BJ (cell line): ENCODE measurements at regions not wholly inside any gene's neighbourhood (a gene's known extent, or its start where the extent isn't known, plus 50 kb on each side); places are given as distances from the start of the nearest gene placed in this dataset.
A peak's percentile ranks its signal among the peaks of the same experiment; 100 is the strongest.

Experiments
- CTCF ChIA-PET: fragments of 350-600 bp; formaldehyde crosslinking; extraction: SDS; loops from one replicate; lab custom pipeline; 2021; ENCODE audit warnings: antibody characterized with exemption, inconsistent platforms; lab: Yijun Ruan, JAX
- POLR2A ChIA-PET: fragments of 300-600 bp; sonication (Branson Sonifier 250); formaldehyde crosslinking; extraction: SDS; loops from one replicate; lab custom pipeline; 2021; ENCODE audit warnings: antibody characterized with exemption; lab: Charles Lee
- DNase-seq: peaks from one replicate; pipeline ENCODE4 v3.0.0-alpha.2; 2011; ENCODE audit warnings: low read depth
- H3K27me3 ChIP-seq: 2 replicates; pipeline ENCODE4 v1.6.0; 2011; ENCODE audit warnings: low read length; ENCODE audit not compliant: control insufficient read depth, insufficient read depth
- H3K36me3 ChIP-seq: 2 replicates; pipeline ENCODE4 v1.5.1; 2011; ENCODE audit warnings: low read length; ENCODE audit not compliant: control insufficient read depth, insufficient read depth
- H3K4me3 ChIP-seq: 2 replicates; pipeline ENCODE4 v1.5.1; 2011; ENCODE audit warnings: low read depth, mild to moderate bottlenecking, control low read depth, low read length
- CTCF ChIP-seq: IDR thresholded peaks from 2 replicates; pipeline ENCODE4 v1.5.1; 2011; ENCODE audit warnings: low read depth, mild to moderate bottlenecking, control low read depth, inconsistent platforms, low read length, moderate library complexity; ENCODE audit not compliant: insufficient read depth

- Histone ChIP-seq H3K36me3 (no peaks in the 10 kb centered on the region), H3K27me3 (no peaks in the 10 kb centered on the region), H3K4me3 (no peak overlapping the region)
- ChIA-PET CTCF (interaction anchor here (0.8 kb wide), 1 partner anchor 12 kb away, joined by 3 read pairs; no protein-coding TSS in a partner anchor), POLR2A (no interaction called here)
- no peak for TF ChIP-seq CTCF
- DNase-seq: peak; percentile 25
Observed at GRCh38 chr1:38235705-38236104, 189.1 kb upstream of the POU3F1 start.

GRCh38 chr1:38231941-38232340 lies 185.3 kb upstream of the POU3F1 start:
- ChIA-PET POLR2A (no interaction called here), CTCF (no interaction called here)
- Histone ChIP-seq H3K36me3 (no peaks in the 10 kb centered on the region), H3K4me3 (no peak overlapping the region), H3K27me3 (no peaks in the 10 kb centered on the region)
- DNase-seq: no peak
- no peak for TF ChIP-seq CTCF

- ChIA-PET POLR2A (no interaction called here), CTCF (no interaction called here)
- H3K4me3 ChIP-seq: no peak overlapping the region
- no peaks in the 10 kb centered on the region for H3K36me3 ChIP-seq
- no peaks in the 10 kb centered on the region for H3K27me3 ChIP-seq
- no peak for DNase-seq
- TF ChIP-seq CTCF: no peak
Observed at GRCh38 chr1:38228718-38229117, 182.1 kb upstream of the POU3F1 start.

GRCh38 chr1:38225745-38226144 lies 179.2 kb upstream of the POU3F1 start:
- Histone ChIP-seq H3K27me3 (no peaks in the 10 kb centered on the region), H3K36me3 (no peaks in the 10 kb centered on the region), H3K4me3 (no peak overlapping the region)
- ChIA-PET POLR2A (no interaction called here), CTCF (no interaction called here)
- TF ChIP-seq CTCF: no peak
- DNase-seq: no peak

- no peak for TF ChIP-seq CTCF
- Histone ChIP-seq H3K36me3 (no peaks in the 10 kb centered on the region), H3K27me3 (no peaks in the 10 kb centered on the region; the same call in 1 of the 2 replicates), H3K4me3 (no peak overlapping the region)
- ChIA-PET POLR2A (no interaction called here), CTCF (interaction anchor here (0.7 kb wide), 1 partner anchor 12 kb away, joined by 3 read pairs; no protein-coding TSS in a partner anchor)
- DNase-seq: no peak
Observed at GRCh38 chr1:38223391-38223790, 176.8 kb upstream of the POU3F1 start.
